ENCODE measurements at regions not wholly inside any gene's neighbourhood (a gene's known extent, or its start where the extent isn't known, plus 50 kb on each side); places are given as distances from the start of the nearest gene placed in this dataset.
"Not testable (repeated sequence)": the region's sequence is repeated elsewhere in the genome, so short reads cannot be mapped to it uniquely, and the experiment has no call there.

DNA sequence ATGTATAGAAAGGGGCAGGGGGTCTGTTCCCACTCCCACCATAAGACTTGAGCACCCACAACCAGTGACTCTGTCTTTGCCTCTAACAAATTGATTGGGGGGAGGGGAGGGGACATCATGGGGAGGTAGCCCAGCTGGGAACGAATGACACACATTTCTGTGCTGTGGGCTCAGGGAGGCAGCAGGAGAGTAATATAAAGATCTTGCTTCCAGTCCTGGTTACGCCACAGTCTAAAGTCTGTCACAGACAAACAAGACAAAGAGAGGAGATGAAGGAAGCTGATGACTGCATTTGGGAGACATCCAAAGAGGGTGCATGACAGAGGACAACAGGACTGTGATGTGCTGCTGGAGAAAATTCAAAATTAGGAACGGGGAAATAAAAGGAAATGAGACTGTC, 153.9 kb downstream of the ACTR3B start:
- no peaks in the 10 kb centered on the region for H3K79me1 ChIP-seq (ENCODE audit: low read depth, low read length)
- H3K27me3 ChIP-seq (ENCODE audit: control insufficient read depth in 3 of 3, insufficient read depth in 3 of 3, low read depth in 1 of 3, low read length in 3 of 3), result no peaks in the 10 kb centered on the region
- H2BK12ac ChIP-seq (ENCODE audit: low read length), result no peak overlapping the region
- no peak overlapping the region for H4K91ac ChIP-seq (ENCODE audit: low read depth, low read length, poor library complexity)
- H3K4me3 ChIP-seq (ENCODE audit: low read length in 2 of 2), result no peak overlapping the region
- WGBS, 2 donors (ENCODE audit: extremely low coverage in 2 of 2, insufficient read length in 2 of 2, insufficient replicate concordance in 1 of 2), result no CpG with 5 or more reads among the region's 3 CpGs
- no peak overlapping the region for H2BK120ac ChIP-seq (ENCODE audit: low read depth, low read length)
- no peaks in the 10 kb centered on the region for H3K36me3 ChIP-seq (replicated peaks in 1 of 2; ENCODE audit: control insufficient read depth in 2 of 2, insufficient read depth in 2 of 2, low read length in 2 of 2)
- DNase-seq (ENCODE audit: low spot score), result no peak
- no peak overlapping the region for H2AK5ac ChIP-seq (ENCODE audit: low read depth, low read length)
- no peak overlapping the region for H3K23ac ChIP-seq (ENCODE audit: low read depth, low read length, poor library complexity)
- H3K9ac ChIP-seq (ENCODE audit: low read depth, low read length, poor library complexity), result no peak overlapping the region
- H2BK15ac ChIP-seq (ENCODE audit: low read length), result no peak overlapping the region
- H2BK5ac ChIP-seq (ENCODE audit: low read length), result no peak overlapping the region
- no peaks in the 10 kb centered on the region for H3K9me3 ChIP-seq (replicated peaks in 1 of 2; ENCODE audit: control insufficient read depth in 2 of 2, insufficient read depth in 1 of 2, low read depth in 1 of 2, low read length in 2 of 2)
- no peak overlapping the region for H3K4me2 ChIP-seq (ENCODE audit: insufficient read depth, low read length, poor library complexity, severe bottlenecking)
- no peak overlapping the region for H4K8ac ChIP-seq (ENCODE audit: low read depth, low read length)
- no peak overlapping the region for H2AFZ ChIP-seq (ENCODE audit: low read length)
- no peak overlapping the region for H3K18ac ChIP-seq (ENCODE audit: low read length)
- H3K14ac ChIP-seq (ENCODE audit: low read length), result no peak overlapping the region
- no peak overlapping the region for H3K4ac ChIP-seq (ENCODE audit: low read length)
- no peak overlapping the region for H3K27ac ChIP-seq (replicated peaks; ENCODE audit: low read length)
- H3K4me1 ChIP-seq (ENCODE audit: control insufficient read depth in 2 of 2, insufficient read depth in 1 of 2, low read depth in 1 of 2, low read length in 2 of 2), result peaks cover 8 to 18% of the 10 kb centered on the region in 2 donors

DNA sequence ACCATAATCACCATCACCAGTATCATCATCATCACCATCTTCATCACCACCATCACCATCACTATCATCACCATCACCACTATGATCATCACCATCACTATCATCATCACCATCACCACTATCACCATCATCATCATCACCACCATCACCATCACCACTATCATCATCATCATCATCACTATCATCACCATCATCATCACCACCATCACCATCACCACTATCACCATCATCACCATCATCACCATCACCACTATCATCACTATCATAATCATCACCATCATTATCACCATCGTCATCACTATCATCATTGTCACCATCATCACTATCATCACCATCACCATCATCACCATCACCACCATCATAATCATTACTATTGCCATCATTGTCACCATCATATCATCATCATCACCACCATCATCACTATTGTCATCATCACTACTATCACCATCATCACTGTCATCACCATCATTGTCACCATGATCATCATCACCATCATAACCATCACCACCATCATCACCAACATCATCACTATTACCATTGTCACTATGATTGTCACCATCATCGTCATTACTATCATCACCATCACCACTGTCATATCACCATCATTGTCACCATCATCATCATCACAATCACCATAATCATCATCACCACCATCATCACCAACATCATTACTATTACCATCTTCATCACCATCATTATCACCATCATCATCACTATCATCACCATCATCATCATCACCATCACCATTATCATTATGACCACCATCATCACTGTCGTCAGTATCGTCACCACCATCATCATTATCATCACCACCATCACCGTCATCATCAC, 154.7 kb downstream of the ACTR3B start:
- Histone ChIP-seq H3K9ac (ENCODE audit: low read depth, low read length, poor library complexity) (no peak overlapping the region), H2AK5ac (ENCODE audit: low read depth, low read length) (no peak overlapping the region), H3K27me3 (ENCODE audit: control insufficient read depth in 3 of 3, insufficient read depth in 3 of 3, low read depth in 1 of 3, low read length in 3 of 3) (no peaks in the 10 kb centered on the region), H4K8ac (ENCODE audit: low read depth, low read length) (no peak overlapping the region), H3K79me1 (ENCODE audit: low read depth, low read length) (no peaks in the 10 kb centered on the region), H2BK120ac (ENCODE audit: low read depth, low read length) (no peak overlapping the region), H3K36me3 (replicated peaks in 1 of 2; ENCODE audit: control insufficient read depth in 2 of 2, insufficient read depth in 2 of 2, low read length in 2 of 2) (no peaks in the 10 kb centered on the region), H2BK12ac (ENCODE audit: low read length) (no peak overlapping the region), H3K23ac (ENCODE audit: low read depth, low read length, poor library complexity) (no peak overlapping the region), H3K4ac (ENCODE audit: low read length) (no peak overlapping the region), H3K4me1 (ENCODE audit: control insufficient read depth in 2 of 2, insufficient read depth in 1 of 2, low read depth in 1 of 2, low read length in 2 of 2) (peaks cover 8 to 18% of the 10 kb centered on the region in 2 donors), H3K4me3 (ENCODE audit: low read length in 2 of 2) (no peak overlapping the region), H2AFZ (ENCODE audit: low read length) (no peak overlapping the region), H2BK15ac (ENCODE audit: low read length) (no peak overlapping the region), H3K14ac (ENCODE audit: low read length) (no peak overlapping the region), H2BK5ac (ENCODE audit: low read length) (no peak overlapping the region), H3K27ac (replicated peaks; ENCODE audit: low read length) (no peak overlapping the region), H4K91ac (ENCODE audit: low read depth, low read length, poor library complexity) (no peak overlapping the region), H3K4me2 (ENCODE audit: insufficient read depth, low read length, poor library complexity, severe bottlenecking) (no peak overlapping the region), H3K9me3 (replicated peaks in 1 of 2; ENCODE audit: control insufficient read depth in 2 of 2, insufficient read depth in 1 of 2, low read depth in 1 of 2, low read length in 2 of 2) (no peaks in the 10 kb centered on the region), H3K18ac (ENCODE audit: low read length) (no peak overlapping the region)
- no peak for DNase-seq (ENCODE audit: low spot score)
- WGBS, 2 donors (ENCODE audit: extremely low coverage in 2 of 2, insufficient read length in 2 of 2, insufficient replicate concordance in 1 of 2), result no CpG with 5 or more reads among the region's 5 CpGs

DNA sequence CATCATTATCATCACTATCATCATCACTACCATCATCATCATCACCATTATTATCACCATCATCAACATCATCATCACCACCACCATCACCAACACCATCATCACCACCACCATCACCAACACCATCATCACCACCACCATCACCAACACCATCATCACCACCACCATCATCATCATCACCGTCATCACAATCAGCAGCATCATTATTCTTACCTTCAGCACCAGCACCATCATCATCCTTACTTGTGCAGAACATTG, 155.2 kb downstream of the ACTR3B start:
- not testable (repeated sequence) for H4K91ac ChIP-seq (ENCODE audit: low read depth, low read length, poor library complexity); H3K27ac ChIP-seq (replicated peaks; ENCODE audit: low read length); H3K23ac ChIP-seq (ENCODE audit: low read depth, low read length, poor library complexity); H2BK12ac ChIP-seq (ENCODE audit: low read length); H3K4me2 ChIP-seq (ENCODE audit: insufficient read depth, low read length, poor library complexity, severe bottlenecking); H3K36me3 ChIP-seq (replicated peaks in 1 of 2; ENCODE audit: control insufficient read depth in 2 of 2, insufficient read depth in 2 of 2, low read length in 2 of 2); H3K4me3 ChIP-seq (ENCODE audit: low read length in 2 of 2); H3K4ac ChIP-seq (ENCODE audit: low read length); H3K14ac ChIP-seq (ENCODE audit: low read length); H3K9me3 ChIP-seq (replicated peaks in 1 of 2; ENCODE audit: control insufficient read depth in 2 of 2, insufficient read depth in 1 of 2, low read depth in 1 of 2, low read length in 2 of 2); H3K79me1 ChIP-seq (ENCODE audit: low read depth, low read length); H2BK15ac ChIP-seq (ENCODE audit: low read length); H3K18ac ChIP-seq (ENCODE audit: low read length); DNase-seq (ENCODE audit: low spot score); H2BK5ac ChIP-seq (ENCODE audit: low read length); H2AK5ac ChIP-seq (ENCODE audit: low read depth, low read length); H2BK120ac ChIP-seq (ENCODE audit: low read depth, low read length); H2AFZ ChIP-seq (ENCODE audit: low read length); H3K27me3 ChIP-seq (ENCODE audit: control insufficient read depth in 3 of 3, insufficient read depth in 3 of 3, low read depth in 1 of 3, low read length in 3 of 3); H4K8ac ChIP-seq (ENCODE audit: low read depth, low read length); H3K9ac ChIP-seq (ENCODE audit: low read depth, low read length, poor library complexity)
- peaks cover 6 to 13% of the 10 kb centered on the region in 2 donors for H3K4me1 ChIP-seq (ENCODE audit: control insufficient read depth in 2 of 2, insufficient read depth in 1 of 2, low read depth in 1 of 2, low read length in 2 of 2)
- no CpG with 5 or more reads among the region's 1 CpG for WGBS, 2 donors (ENCODE audit: extremely low coverage in 2 of 2, insufficient read length in 2 of 2, insufficient replicate concordance in 1 of 2)

DNA sequence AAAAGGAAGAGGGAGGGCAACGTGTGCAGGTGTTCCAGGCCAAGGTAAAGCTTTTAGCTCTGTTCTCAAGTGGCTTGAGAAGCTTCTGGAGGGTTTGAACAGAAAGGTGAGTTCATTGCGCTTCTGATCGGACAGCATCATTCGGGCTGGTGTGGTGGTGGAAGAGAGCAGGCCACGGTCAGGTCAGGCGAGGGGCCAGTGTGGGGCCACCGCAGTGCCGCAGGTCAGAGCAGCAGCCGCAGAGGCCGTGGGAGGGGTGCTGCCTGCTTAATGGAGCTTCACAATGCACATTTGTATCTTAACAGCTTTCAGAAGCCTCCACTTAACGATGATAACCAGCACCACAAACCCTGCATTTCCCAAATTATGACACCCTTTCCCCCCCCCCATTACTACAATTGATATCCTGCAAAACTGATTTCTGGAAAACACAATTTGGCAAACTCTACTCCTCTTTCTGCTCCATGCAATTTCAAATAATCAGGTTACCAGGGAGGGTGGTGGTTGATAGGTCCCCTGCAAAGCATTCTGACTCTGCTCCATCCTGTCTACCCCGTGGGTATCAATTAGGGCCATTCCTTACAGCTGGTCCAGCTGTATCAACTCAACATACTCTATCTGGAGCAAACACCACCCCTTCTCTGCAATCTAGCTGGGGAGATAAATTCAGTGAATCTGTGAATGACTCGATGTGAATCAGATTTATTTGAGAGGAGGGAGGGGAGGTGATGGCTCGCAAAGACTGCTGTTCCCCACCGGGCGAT, 162.9 kb downstream of the ACTR3B start:
- H3K4me2 ChIP-seq (ENCODE audit: insufficient read depth, low read length, poor library complexity, severe bottlenecking), result no peak overlapping the region
- H4K91ac ChIP-seq (ENCODE audit: low read depth, low read length, poor library complexity), result no peak overlapping the region
- H3K36me3 ChIP-seq (replicated peaks in 1 of 2; ENCODE audit: control insufficient read depth in 2 of 2, insufficient read depth in 2 of 2, low read length in 2 of 2), result no peaks in the 10 kb centered on the region
- no peak overlapping the region for H2AFZ ChIP-seq (ENCODE audit: low read length)
- H4K8ac ChIP-seq (ENCODE audit: low read depth, low read length), result no peak overlapping the region
- no peak overlapping the region for H3K4ac ChIP-seq (ENCODE audit: low read length)
- H3K9ac ChIP-seq (ENCODE audit: low read depth, low read length, poor library complexity), result peak overlapping the region; percentile 72
- H3K4me3 ChIP-seq (ENCODE audit: low read length in 2 of 2), result no peak overlapping the region
- no peak overlapping the region for H2BK15ac ChIP-seq (ENCODE audit: low read length)
- no peak overlapping the region for H3K23ac ChIP-seq (ENCODE audit: low read depth, low read length, poor library complexity)
- no peak for DNase-seq (ENCODE audit: low spot score)
- no peak overlapping the region for H2AK5ac ChIP-seq (ENCODE audit: low read depth, low read length)
- peaks cover 0 to 2% of the 10 kb centered on the region in 2 donors for H3K4me1 ChIP-seq (ENCODE audit: control insufficient read depth in 2 of 2, insufficient read depth in 1 of 2, low read depth in 1 of 2, low read length in 2 of 2)
- H3K79me1 ChIP-seq (ENCODE audit: low read depth, low read length), result no peaks in the 10 kb centered on the region
- H2BK120ac ChIP-seq (ENCODE audit: low read depth, low read length), result no peak overlapping the region
- no peak overlapping the region for H2BK5ac ChIP-seq (ENCODE audit: low read length)
- WGBS, 2 donors (ENCODE audit: extremely low coverage in 2 of 2, insufficient read length in 2 of 2, insufficient replicate concordance in 1 of 2), result no CpG with 5 or more reads among the region's 16 CpGs
- H3K18ac ChIP-seq (ENCODE audit: low read length), result no peak overlapping the region
- peaks cover 0 to 2% of the 10 kb centered on the region in 2 donors for H3K9me3 ChIP-seq (replicated peaks in 1 of 2; ENCODE audit: control insufficient read depth in 2 of 2, insufficient read depth in 1 of 2, low read depth in 1 of 2, low read length in 2 of 2)
- H3K27ac ChIP-seq (replicated peaks; ENCODE audit: low read length), result no peak overlapping the region
- H3K27me3 ChIP-seq (ENCODE audit: control insufficient read depth in 3 of 3, insufficient read depth in 3 of 3, low read depth in 1 of 3, low read length in 3 of 3), result peaks cover 0 to 55% (median 15%) of the 10 kb centered on the region in 3 experiments
- no peak overlapping the region for H2BK12ac ChIP-seq (ENCODE audit: low read length)
- no peak overlapping the region for H3K14ac ChIP-seq (ENCODE audit: low read length)

All from neuronal stem cell (in vitro differentiated cells).